GM12878 (cell line): ENCODE measurements at regions not wholly inside any gene's neighbourhood (a gene's known extent, or its start where the extent isn't known, plus 50 kb on each side); places are given as distances from the start of the nearest gene placed in this dataset.

Source experiments
- ATAC-seq: fragments of 200-7000 bp; cut with Tn5 transposase; 3 replicates; pipeline ENCODE4 v1.9.1; 2020; ENCODE audit warnings: mild to moderate bottlenecking, moderate library complexity
- BruUV-seq: library from RNA; stranded (reverse); fragments of 400-500 nt; replicated peaks from 2 replicates; lab custom pipeline; 2021; lab: Mats Ljungman, UMichigan
- CTCF ChIA-PET: fragments of 300-600 bp; sonication (Branson Sonifier 250); formaldehyde crosslinking; extraction: SDS; loops from one replicate; lab custom pipeline; 2021; ENCODE audit warnings: inconsistent platforms; lab: Yijun Ruan, JAX
- POLR2A ChIA-PET: fragments of 350-600 bp; formaldehyde crosslinking; extraction: SDS; loops from one replicate; lab custom pipeline; 2021; ENCODE audit warnings: inconsistent platforms; lab: Charles Lee
- RAD21 ChIA-PET: fragments of 300-600 bp; sonication (Branson Sonifier 250); formaldehyde crosslinking; loops from one replicate; lab custom pipeline; 2023; ENCODE audit warnings: antibody characterized with exemption; ENCODE audit not compliant: unreplicated experiment; lab: Charles Lee
- SMC1A ChIA-PET: fragments of 300-600 bp; sonication (Branson Sonifier 250); formaldehyde crosslinking; loops from one replicate; lab custom pipeline; 2023; ENCODE audit not compliant: unreplicated experiment, uncharacterized antibody; lab: Charles Lee
- DNase-seq: peaks from one replicate; pipeline ENCODE4 v3.0.0-alpha.2; 2011; ENCODE audit warnings: low read depth, low spot score
- FAIRE-seq: peaks from 3 replicates; lab custom pipeline; 2011; peaks lifted over from hg19 to GRCh38; lab: Jason Lieb, UNC
- H2AFZ ChIP-seq: 2 replicates; pipeline ENCODE4 v1.6.0; 2011; ENCODE audit warnings: low read depth, low read length, control low read depth; ENCODE audit not compliant: control insufficient read depth
- H3K27ac ChIP-seq: 2 replicates; pipeline ENCODE4 v1.5.1; 2011; ENCODE audit warnings: control low read depth; ENCODE audit not compliant: control insufficient read depth, insufficient read depth
- H3K27me3 ChIP-seq, 2 experiments: replicated peaks in 1 of 2; 2 replicates each; pipeline versions ENCODE4 v1.6.0 to v1.6.1; 2011; ENCODE audit warnings: low read length in 1 of 2; ENCODE audit not compliant: control insufficient read depth in 2 of 2, insufficient read depth in 2 of 2
- H3K36me3 ChIP-seq, 2 experiments: 2 replicates each; pipeline ENCODE4 v1.5.1; 2011; ENCODE audit warnings: low read length in 1 of 2; ENCODE audit not compliant: control insufficient read depth in 2 of 2, insufficient read depth in 2 of 2
- H3K4me1 ChIP-seq: 2 replicates; pipeline ENCODE4 v1.6.1; 2011; ENCODE audit warnings: mild to moderate bottlenecking, low read length, moderate library complexity, mixed read lengths; ENCODE audit not compliant: control insufficient read depth, insufficient read depth
- H3K4me2 ChIP-seq: 2 replicates; pipeline ENCODE4 v1.6.0; 2011; ENCODE audit warnings: control low read depth; ENCODE audit not compliant: control insufficient read depth, insufficient read depth
- H3K4me3 ChIP-seq: fragments of 200-600 bp; sonication (generic); 2 replicates; pipeline ENCODE4 v1.5.1; 2016
- H3K79me2 ChIP-seq: 2 replicates; pipeline ENCODE4 v1.6.0; 2011; ENCODE audit warnings: low read length; ENCODE audit not compliant: control insufficient read depth, insufficient read depth
- H3K9ac ChIP-seq: 2 replicates; pipeline ENCODE4 v1.8.0; 2011; ENCODE audit warnings: low read length, control low read depth, mixed read lengths; ENCODE audit not compliant: control insufficient read depth, insufficient read depth
- H3K9me3 ChIP-seq: replicated peaks from 3 replicates; pipeline ENCODE4 v1.5.1; 2011; ENCODE audit warnings: mild to moderate bottlenecking, low read length; ENCODE audit not compliant: control insufficient read depth, insufficient read depth
- H4K20me1 ChIP-seq: 2 replicates; pipeline ENCODE4 v1.6.0; 2011; ENCODE audit not compliant: control insufficient read depth, insufficient read depth
- BACH1 ChIP-seq: fragments of 450-650 bp; IDR thresholded peaks from 2 replicates; pipeline ENCODE4 v1.6.1; 2017; ENCODE audit warnings: mild to moderate bottlenecking, borderline replicate concordance
- CEBPB ChIP-seq, 2 experiments: fragments of 150-350 bp in 1 of 2; IDR thresholded peaks; 2 replicates each; pipeline ENCODE4 v1.6.1; 2012 to 2014; ENCODE audit warnings: low read depth in 2 of 2, low read length in 2 of 2, borderline replicate concordance in 1 of 2, inconsistent platforms in 1 of 2
- CHD1 ChIP-seq: IDR thresholded peaks from 2 replicates; pipeline ENCODE4 v1.6.1; 2012; ENCODE audit warnings: low read depth, low read length, improper control_type of control experiment
- CREB1 ChIP-seq: IDR thresholded peaks from 2 replicates; pipeline ENCODE4 v1.6.1; 2012; ENCODE audit warnings: low read depth, mild to moderate bottlenecking, inconsistent platforms
- ELK1 ChIP-seq: IDR thresholded peaks from 2 replicates; pipeline ENCODE4 v1.6.1; 2012; ENCODE audit warnings: low read depth, low read length, improper control_type of control experiment
- EP300 ChIP-seq, 2 experiments: fragments of 150-350 bp in 1 of 2; IDR thresholded peaks; 2 replicates each; pipeline ENCODE4 v1.6.1; 2011 to 2012; ENCODE audit warnings: low read depth in 2 of 2, low read length in 2 of 2, borderline replicate concordance in 1 of 2, improper control_type of control experiment in 1 of 2, inconsistent platforms in 1 of 2; ENCODE audit not compliant: control insufficient read depth in 1 of 2
- PBX3 ChIP-seq: IDR thresholded peaks from 2 replicates; pipeline ENCODE4 v1.6.1; 2011; ENCODE audit warnings: mild to moderate bottlenecking, low read depth, low read length, moderate library complexity; ENCODE audit not compliant: insufficient replicate concordance
- RAD21 ChIP-seq: IDR thresholded peaks from 2 replicates; pipeline ENCODE4 v1.6.1; 2011; ENCODE audit warnings: mild to moderate bottlenecking, low read depth, low read length, moderate library complexity; ENCODE audit not compliant: insufficient read depth
- RBBP5 ChIP-seq: fragments of 200-600 bp; sonication (generic); conservative IDR thresholded peaks from 2 replicates; pipeline ENCODE4 v1.6.1; 2016
- SIN3A ChIP-seq: IDR thresholded peaks from 2 replicates; pipeline ENCODE4 v1.6.1; 2012; ENCODE audit warnings: low read depth, low read length, improper control_type of control experiment
- SPI1 ChIP-seq: IDR thresholded peaks from 2 replicates; pipeline ENCODE4 v1.6.1; 2011; ENCODE audit warnings: low read depth, mild to moderate bottlenecking, low read length, moderate library complexity, borderline replicate concordance; ENCODE audit not compliant: insufficient read depth
- TAF1 ChIP-seq: IDR thresholded peaks from 2 replicates; pipeline ENCODE4 v1.6.1; 2011; ENCODE audit warnings: mild to moderate bottlenecking, low read depth, low read length, borderline replicate concordance
- ZNF687 ChIP-seq: fragments of 450-650 bp; IDR thresholded peaks from 2 replicates; pipeline ENCODE4 v1.6.1; 2017; ENCODE audit warnings: mild to moderate bottlenecking, moderate library complexity
- WGBS: methylation state at CpG from one replicate; pipeline ENCODE4 v1.1.6; 2016; ENCODE audit warnings: low lambda C conversion rate; ENCODE audit not compliant: insufficient replicate concordance, insufficient coverage; ENCODE audit errors: missing lambda C conversion rate; 5-methylcytosine and 5-hydroxymethylcytosine counted together
- in situ Hi-C: fragments of 300-500 bp; cut with MboI; formaldehyde crosslinking; loops from 9 replicates; pipeline ENCODE4 v1.14.3; 2018; ENCODE audit warnings: mixed read lengths
- intact Hi-C: fragments of 100-400 bp; cut with micrococcal nuclease; formaldehyde crosslinking; loops from one replicate; pipeline ENCODE4 v1.14.2; 2022; ENCODE audit not compliant: unreplicated experiment
- TF ChIP-seq, protein P1 (sequence below): fragments of 450-650 bp; IDR thresholded peaks from 2 replicates; pipeline ENCODE4 v1.6.1; 2018; ENCODE audit warnings: borderline replicate concordance, mild to moderate bottlenecking; ENCODE audit not compliant: partially characterized antibody

- DNase-seq, result no peak
- Histone ChIP-seq H3K36me3 (no peaks in the 10 kb centered on the region), H3K4me1 (no peaks in the 10 kb centered on the region), H3K27ac (no peak overlapping the region), H3K9ac (no peak overlapping the region), H3K9me3 (no peaks in the 10 kb centered on the region), H2AFZ (no peak overlapping the region), H3K79me2 (no peaks in the 10 kb centered on the region), H3K27me3 (no peaks in the 10 kb centered on the region), H4K20me1 (no peaks in the 10 kb centered on the region), H3K4me3 (no peak overlapping the region), H3K4me2 (no peak overlapping the region)
- SMC1A ChIA-PET, result no interaction called here
- intact Hi-C loops, result no loop called here
- RAD21 ChIA-PET, result no interaction called here
- in situ Hi-C loops, result no loop called here
- CTCF ChIA-PET, result interaction anchor here (0.6 to 1.4 kb wide), 2 partner anchors 13 to 731 kb away, joined by 3 to 5 read pairs; no protein-coding TSS in a partner anchor
- WGBS, result 0% methylated on average over 1 of the region's 1 CpG
- ATAC-seq, result no peak
- no TSS peak for BruUV-seq
- POLR2A ChIA-PET, result no interaction called here
- no peak for FAIRE-seq
- TF ChIP-seq CEBPB (IDR thresholded peaks at IDR 0.05; ENCODE audit: borderline replicate concordance in 1 of 2, low read depth in 2 of 2, low read length in 2 of 2) (no peak), PBX3 (no peak), CHD1 (no peak), TAF1 (no peak), EP300 (IDR thresholded peaks at IDR 0.05; ENCODE audit: borderline replicate concordance in 1 of 2, control insufficient read depth in 1 of 2, low read depth in 2 of 2, low read length in 2 of 2) (no peak), SIN3A (no peak), SPI1 (no peak), RBBP5 (no peak), RAD21 (no peak), CREB1 (no peak), ZNF687 (no peak), ELK1 (no peak), BACH1 (no peak)
- TF ChIP-seq, protein P1, sequence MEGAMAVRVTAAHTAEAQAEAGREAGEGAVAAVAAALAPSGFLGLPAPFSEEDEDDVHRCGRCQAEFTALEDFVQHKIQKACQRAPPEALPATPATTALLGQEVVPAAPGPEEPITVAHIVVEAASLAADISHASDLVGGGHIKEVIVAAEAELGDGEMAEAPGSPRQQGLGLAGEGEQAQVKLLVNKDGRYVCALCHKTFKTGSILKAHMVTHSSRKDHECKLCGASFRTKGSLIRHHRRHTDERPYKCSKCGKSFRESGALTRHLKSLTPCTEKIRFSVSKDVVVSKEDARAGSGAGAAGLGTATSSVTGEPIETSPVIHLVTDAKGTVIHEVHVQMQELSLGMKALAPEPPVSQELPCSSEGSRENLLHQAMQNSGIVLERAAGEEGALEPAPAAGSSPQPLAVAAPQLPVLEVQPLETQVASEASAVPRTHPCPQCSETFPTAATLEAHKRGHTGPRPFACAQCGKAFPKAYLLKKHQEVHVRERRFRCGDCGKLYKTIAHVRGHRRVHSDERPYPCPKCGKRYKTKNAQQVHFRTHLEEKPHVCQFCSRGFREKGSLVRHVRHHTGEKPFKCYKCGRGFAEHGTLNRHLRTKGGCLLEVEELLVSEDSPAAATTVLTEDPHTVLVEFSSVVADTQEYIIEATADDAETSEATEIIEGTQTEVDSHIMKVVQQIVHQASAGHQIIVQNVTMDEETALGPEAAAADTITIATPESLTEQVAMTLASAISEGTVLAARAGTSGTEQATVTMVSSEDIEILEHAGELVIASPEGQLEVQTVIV, result no peak
Observed at GRCh38 chr7:124088590-124088989, 55.7 kb upstream of the TMEM229A start.
